HG03095 (cell line): ENCODE measurements at regions not wholly inside any gene's neighbourhood (a gene's known extent, or its start where the extent isn't known, plus 50 kb on each side); places are given as distances from the start of the nearest gene placed in this dataset.

Experiments used
- ATAC-seq: cut with Tn5 transposase; IDR thresholded peaks from one replicate; pipeline ENCODE4 v1.9.1; 2021; ENCODE audit warnings: moderate library complexity; ENCODE audit not compliant: unreplicated experiment

- no peak for ATAC-seq
These were observed 64.6 kb upstream of the PIM1 start for GRCh38 chr6:37105148-37106050.

DNA sequence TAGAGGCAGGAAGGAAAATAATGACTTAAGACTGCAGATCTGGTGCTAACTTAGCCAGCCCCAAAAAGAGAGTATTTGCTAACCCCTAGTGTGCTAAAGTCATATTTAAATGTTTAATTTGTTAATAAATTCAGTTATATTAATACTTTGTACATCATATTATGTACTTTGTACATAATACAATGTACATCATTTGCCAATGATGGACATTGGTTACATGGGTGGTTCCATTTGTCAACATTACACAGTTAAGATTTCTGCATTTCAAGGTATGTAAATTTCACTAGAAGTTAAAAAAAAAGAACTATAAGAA is 63.9 kb upstream of the PIM1 start:
- ATAC-seq, result no peak

DNA sequence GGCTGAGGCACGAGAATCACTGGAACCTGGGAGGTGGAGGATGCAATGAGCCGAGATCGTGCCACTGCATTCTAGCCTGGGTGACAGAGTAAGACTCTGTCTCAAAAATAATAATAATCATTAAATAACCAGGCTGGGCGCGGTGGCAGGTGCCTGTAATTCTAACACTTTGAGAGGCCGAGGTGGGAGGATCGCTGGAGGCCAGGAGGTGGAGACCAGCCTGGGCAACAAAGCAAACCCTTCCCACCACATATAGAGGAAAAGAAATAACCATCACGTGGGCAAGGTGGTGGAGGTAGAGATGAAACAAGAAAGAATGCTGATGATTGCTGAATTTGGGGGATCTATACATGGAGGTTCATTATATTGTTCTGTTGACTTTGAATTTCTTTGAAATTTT is 63.4 kb upstream of the PIM1 start:
- ATAC-seq, result no peak

DNA sequence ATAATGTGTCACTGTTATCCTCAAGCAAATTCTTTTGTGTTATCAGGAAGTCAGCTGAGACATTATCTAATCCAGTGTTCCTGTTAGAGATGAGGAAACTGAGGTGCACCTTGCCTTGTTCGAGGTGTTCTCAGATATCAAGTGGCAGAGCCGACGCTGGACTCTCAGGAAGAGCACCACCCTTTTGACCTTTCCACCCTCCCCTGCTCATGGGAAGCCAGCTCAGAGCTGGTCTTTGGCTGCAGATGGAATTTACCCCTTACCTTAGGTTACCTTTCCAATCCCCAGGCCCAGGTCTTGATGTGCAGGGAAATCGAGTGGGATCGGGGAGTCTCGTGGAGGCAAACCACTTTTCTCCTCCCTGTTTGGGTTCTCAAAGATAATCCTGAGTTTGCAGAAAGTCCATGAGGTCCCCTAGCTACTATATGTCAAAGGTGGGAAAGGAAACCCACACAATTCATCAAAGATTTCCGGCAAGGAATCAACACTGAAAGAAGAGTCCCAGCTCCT is 62.9 kb upstream of the PIM1 start:
- ATAC-seq, result no peak

DNA sequence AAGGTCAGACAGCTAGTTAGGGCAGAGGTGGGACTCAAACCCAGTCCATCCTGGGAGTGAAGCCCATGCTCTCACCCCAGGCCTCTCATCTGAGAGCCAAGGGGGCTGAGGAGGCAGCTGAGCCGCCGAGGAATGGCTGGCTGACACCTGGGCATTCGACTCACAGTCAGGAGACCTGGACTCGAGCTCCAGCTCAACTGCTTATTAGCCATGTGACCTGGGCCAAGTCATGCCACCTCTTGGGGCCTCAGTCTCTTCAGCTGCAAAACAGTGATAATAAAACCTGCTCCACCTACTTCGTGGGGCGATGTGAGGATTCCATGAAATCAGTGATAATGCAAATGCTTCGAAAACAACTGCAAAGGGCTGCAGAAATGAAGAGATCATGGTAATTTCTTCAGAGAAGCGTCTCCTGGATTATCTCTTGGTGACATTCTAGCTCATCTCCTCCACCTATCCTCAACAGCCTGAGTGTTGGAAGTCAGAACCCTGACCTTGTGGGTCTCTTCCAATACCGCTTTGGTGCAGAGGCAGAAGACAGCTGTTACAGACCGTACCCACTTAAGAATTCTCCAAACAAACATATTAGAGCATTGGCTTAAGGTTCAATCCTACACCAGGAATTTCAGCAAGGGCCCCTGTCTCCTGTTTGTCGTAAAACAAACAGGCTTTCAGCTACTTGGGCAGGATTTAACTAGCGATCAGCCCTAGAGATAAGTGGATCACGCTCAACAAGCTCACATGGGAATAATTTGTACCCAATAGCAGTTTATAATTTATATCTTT is 60.0 kb upstream of the PIM1 start:
- no peak for ATAC-seq

- ATAC-seq, result no peak
These were observed 59.2 kb upstream of the PIM1 start for GRCh38 chr6:37110500-37111461.

DNA sequence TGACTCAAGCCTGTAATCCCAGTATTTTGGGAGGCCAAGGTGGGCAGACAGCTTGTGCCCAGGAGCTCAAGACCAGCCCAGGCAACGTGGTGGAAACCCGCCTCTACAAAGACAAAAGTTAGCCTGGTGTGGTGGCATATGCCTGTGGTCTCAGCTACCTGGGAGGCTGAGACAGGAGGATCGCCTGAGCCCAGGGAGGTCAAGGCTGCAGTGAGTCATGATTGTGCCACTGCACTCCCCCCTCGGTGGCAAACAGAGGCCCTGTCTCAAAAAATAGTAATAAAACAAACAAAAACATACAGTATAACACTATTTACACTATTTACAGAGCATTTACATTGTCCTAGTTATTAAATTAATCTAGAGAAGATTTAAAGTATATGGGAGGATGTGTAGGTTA is 56.0 kb upstream of the PIM1 start:
- no peak for ATAC-seq

DNA sequence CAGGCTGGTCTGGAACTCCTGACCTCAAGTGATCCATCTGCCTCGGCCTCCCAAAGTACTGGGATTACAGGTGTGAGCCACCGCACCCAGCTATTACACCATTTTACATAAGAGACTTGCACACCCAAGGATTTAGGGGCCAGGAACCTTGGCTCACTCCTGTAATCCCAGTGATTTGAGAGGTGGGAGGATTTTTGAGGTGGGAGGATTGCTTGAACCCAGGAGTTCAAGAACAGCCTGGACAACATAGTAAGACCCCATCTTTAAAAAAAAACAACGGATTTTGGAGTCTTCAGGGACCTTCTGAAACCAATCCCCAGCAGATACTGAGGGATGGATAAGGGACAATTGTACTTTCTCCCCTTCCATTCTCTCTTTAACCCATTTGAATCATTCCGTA is 55.3 kb upstream of the PIM1 start:
- ATAC-seq, result no peak

GRCh38 chr6:37115236-37115895 is 54.6 kb upstream of the PIM1 start:
- ATAC-seq, result no peak

DNA sequence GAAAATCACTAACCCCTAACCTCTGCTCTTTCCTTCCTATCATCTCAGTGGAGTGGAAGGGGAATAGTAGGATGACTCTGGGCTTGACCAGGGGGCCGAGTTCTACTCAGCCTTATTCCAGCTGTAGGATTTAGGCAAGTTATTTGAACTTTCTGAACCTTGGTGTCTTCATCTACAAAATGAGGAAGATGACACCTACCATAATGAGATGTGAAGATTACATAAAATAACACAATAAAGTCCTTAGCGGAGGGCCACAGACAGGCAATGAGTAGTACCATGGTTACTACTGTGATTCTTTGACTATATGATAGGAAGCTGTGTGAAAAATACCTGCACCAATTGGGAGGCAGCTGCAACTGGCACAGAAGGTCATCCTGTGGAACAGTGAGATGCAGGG is 53.6 kb upstream of the PIM1 start:
- ATAC-seq, result no peak

DNA sequence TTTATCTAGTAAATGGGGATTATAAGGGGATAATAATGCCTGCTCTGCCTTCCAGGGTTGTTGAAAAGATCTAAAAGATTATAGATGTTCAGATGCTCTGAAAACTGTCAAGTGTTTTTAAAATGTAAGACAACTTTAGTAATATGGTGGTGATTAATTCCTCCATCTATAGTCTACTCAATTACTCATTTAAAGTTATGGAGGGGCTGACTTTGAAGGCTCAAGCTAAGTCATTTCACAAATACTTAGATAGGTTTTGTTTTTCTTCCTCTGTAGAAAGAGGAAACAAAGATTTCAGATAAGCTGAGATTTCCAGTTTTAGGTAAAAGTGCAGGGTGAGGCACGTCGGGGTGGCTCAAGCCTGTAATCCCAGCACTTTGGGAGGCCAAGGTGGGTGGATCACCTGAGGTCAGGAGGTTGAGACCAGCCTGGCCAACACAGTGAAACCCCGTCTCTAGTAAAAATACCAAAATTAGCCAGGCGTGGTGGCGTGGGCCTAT is 50.5 kb upstream of the PIM1 start:
- ATAC-seq, result no peak
